ENCODE measurements at regions not wholly inside any gene's neighbourhood (a gene's known extent, or its start where the extent isn't known, plus 50 kb on each side); places are given as distances from the start of the nearest gene placed in this dataset.

DNA sequence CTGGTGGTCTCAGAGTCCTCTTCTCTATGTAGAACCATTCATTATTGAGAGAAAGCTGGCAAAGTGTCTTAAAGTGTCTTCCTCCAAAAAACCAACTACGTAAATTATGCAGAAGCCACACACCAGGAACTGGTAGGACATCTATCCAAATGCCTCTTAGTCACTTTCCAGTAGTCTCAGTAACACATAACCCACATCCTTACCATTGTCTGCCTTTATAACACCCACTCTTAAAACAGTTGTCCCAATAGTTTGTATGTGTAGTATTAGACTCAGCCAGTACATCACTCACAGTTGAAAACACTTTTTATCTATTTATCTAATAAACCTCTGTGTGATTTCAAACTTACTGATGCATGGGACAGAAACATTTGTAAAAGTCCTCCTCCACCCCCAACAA, 143.6 kb upstream of the HNRNPA3 start:
- TF ChIP-seq, protein P1, sequence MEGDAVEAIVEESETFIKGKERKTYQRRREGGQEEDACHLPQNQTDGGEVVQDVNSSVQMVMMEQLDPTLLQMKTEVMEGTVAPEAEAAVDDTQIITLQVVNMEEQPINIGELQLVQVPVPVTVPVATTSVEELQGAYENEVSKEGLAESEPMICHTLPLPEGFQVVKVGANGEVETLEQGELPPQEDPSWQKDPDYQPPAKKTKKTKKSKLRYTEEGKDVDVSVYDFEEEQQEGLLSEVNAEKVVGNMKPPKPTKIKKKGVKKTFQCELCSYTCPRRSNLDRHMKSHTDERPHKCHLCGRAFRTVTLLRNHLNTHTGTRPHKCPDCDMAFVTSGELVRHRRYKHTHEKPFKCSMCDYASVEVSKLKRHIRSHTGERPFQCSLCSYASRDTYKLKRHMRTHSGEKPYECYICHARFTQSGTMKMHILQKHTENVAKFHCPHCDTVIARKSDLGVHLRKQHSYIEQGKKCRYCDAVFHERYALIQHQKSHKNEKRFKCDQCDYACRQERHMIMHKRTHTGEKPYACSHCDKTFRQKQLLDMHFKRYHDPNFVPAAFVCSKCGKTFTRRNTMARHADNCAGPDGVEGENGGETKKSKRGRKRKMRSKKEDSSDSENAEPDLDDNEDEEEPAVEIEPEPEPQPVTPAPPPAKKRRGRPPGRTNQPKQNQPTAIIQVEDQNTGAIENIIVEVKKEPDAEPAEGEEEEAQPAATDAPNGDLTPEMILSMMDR (IDR thresholded peaks at IDR 0.05; ENCODE audit: poor library complexity): no peak
- TF ChIP-seq EZH2 (IDR thresholded peaks at IDR 0.05; ENCODE audit: borderline replicate concordance): no peak
- no peak for TF ChIP-seq EZH2phosphoT487 (IDR thresholded peaks at IDR 0.05; ENCODE audit: low read depth, severe bottlenecking, unreplicated experiment)
